Astrocyte (in vitro differentiated cells and primary cell): ENCODE measurements at regions not wholly inside any gene's neighbourhood (a gene's known extent, or its start where the extent isn't known, plus 50 kb on each side); places are given as distances from the start of the nearest gene placed in this dataset.
"Not testable (repeated sequence)": the region's sequence is repeated elsewhere in the genome, so short reads cannot be mapped to it uniquely, and the experiment has no call there.

Source experiments
- DNase-seq: peaks from one replicate; pipeline ENCODE4 v3.0.0-alpha.2; 2010; ENCODE audit warnings: low read depth
- FAIRE-seq: peaks from 2 replicates; lab custom pipeline; 2011; peaks lifted over from hg19 to GRCh38; lab: Jason Lieb, UNC
- H2AFZ ChIP-seq: 2 replicates; pipeline ENCODE4 v1.6.0; 2012; ENCODE audit warnings: low read depth, low read length, inconsistent platforms
- H3K27ac ChIP-seq: 2 replicates; pipeline ENCODE4 v1.5.1; 2011; ENCODE audit warnings: low read depth, low read length, inconsistent platforms
- H3K27me3 ChIP-seq: 2 replicates; pipeline ENCODE4 v1.6.0; 2011; ENCODE audit warnings: low read length, inconsistent platforms; ENCODE audit not compliant: insufficient read depth
- H3K36me3 ChIP-seq: 2 replicates; pipeline ENCODE4 v1.5.1; 2011; ENCODE audit warnings: low read length, inconsistent platforms; ENCODE audit not compliant: insufficient read depth
- H3K4me1 ChIP-seq: 2 replicates; pipeline ENCODE4 v1.5.1; 2011; ENCODE audit warnings: low read length, inconsistent platforms; ENCODE audit not compliant: insufficient read depth
- H3K4me2 ChIP-seq: 2 replicates; pipeline ENCODE4 v1.6.0; 2012; ENCODE audit warnings: low read length, inconsistent platforms
- H3K4me3 ChIP-seq: 2 replicates; pipeline ENCODE4 v1.5.1; 2011; ENCODE audit warnings: low read depth, mild to moderate bottlenecking, low read length, inconsistent platforms; ENCODE audit not compliant: insufficient read depth
- H3K79me2 ChIP-seq: 2 replicates; pipeline ENCODE4 v1.6.0; 2012; ENCODE audit warnings: mild to moderate bottlenecking, low read length, inconsistent platforms; ENCODE audit not compliant: insufficient read depth
- H3K9ac ChIP-seq: 2 replicates; pipeline ENCODE4 v1.6.0; 2012; ENCODE audit warnings: mild to moderate bottlenecking, low read length, inconsistent platforms
- H3K9me3 ChIP-seq: 2 replicates; pipeline ENCODE4 v1.5.1; 2012; ENCODE audit warnings: low read depth, mild to moderate bottlenecking, low read length, inconsistent platforms; ENCODE audit not compliant: insufficient read depth
- H4K20me1 ChIP-seq: 2 replicates; pipeline ENCODE4 v1.6.0; 2012; ENCODE audit warnings: low read length, inconsistent platforms; ENCODE audit not compliant: insufficient read depth
- H3K27ac Mint-ChIP-seq: one replicate; pipeline ENCODE4 v1.8.0; 2021; ENCODE audit warnings: mild to moderate bottlenecking, mixed read lengths; ENCODE audit not compliant: unreplicated experiment
- H3K27me3 Mint-ChIP-seq: one replicate; pipeline ENCODE4 v1.8.0; 2021; ENCODE audit warnings: low read depth, mixed read lengths; ENCODE audit not compliant: unreplicated experiment
- H3K36me3 Mint-ChIP-seq: one replicate; pipeline ENCODE4 v1.8.0; 2021; ENCODE audit warnings: low read depth, mixed read lengths; ENCODE audit not compliant: unreplicated experiment
- H3K4me1 Mint-ChIP-seq: one replicate; pipeline ENCODE4 v1.8.0; 2021; ENCODE audit warnings: low read depth, mixed read lengths; ENCODE audit not compliant: unreplicated experiment
- H3K4me3 Mint-ChIP-seq: one replicate; pipeline ENCODE4 v1.8.0; 2021; ENCODE audit warnings: mild to moderate bottlenecking, moderate library complexity, mixed read lengths; ENCODE audit not compliant: unreplicated experiment
- H3K9me3 Mint-ChIP-seq: one replicate; pipeline ENCODE4 v1.8.0; 2021; ENCODE audit warnings: mild to moderate bottlenecking, mixed read lengths; ENCODE audit not compliant: unreplicated experiment
- CTCF ChIP-seq: IDR thresholded peaks from 2 replicates; pipeline ENCODE4 v1.5.1; 2011; ENCODE audit warnings: low read depth, mild to moderate bottlenecking, inconsistent platforms, low read length, moderate library complexity; ENCODE audit not compliant: insufficient read depth
- EZH2 ChIP-seq: IDR thresholded peaks from 2 replicates; pipeline ENCODE4 v1.6.1; 2012; ENCODE audit warnings: mild to moderate bottlenecking, low read length, inconsistent platforms; ENCODE audit not compliant: insufficient read depth

- no peak overlapping the region for H2AFZ ChIP-seq
- DNase-seq (no peak), FAIRE-seq (no peak)
- H3K79me2 ChIP-seq, result no peaks in the 10 kb centered on the region
- H3K4me3 ChIP-seq, result no peak overlapping the region
- Mint-ChIP-seq H3K4me1 (no peaks in the 10 kb centered on the region), H3K27me3 (no peaks in the 10 kb centered on the region), H3K9me3 (no peaks in the 10 kb centered on the region), H3K36me3 (no peaks in the 10 kb centered on the region), H3K27ac (no peak overlapping the region), H3K4me3 (no peak overlapping the region)
- peaks cover 2% of the 10 kb centered on the region for H3K27me3 ChIP-seq
- no peaks in the 10 kb centered on the region for H3K36me3 ChIP-seq
- H3K9ac ChIP-seq, result no peak overlapping the region
- no peaks in the 10 kb centered on the region for H3K9me3 ChIP-seq
- no peak for TF ChIP-seq EZH2
- no peak for TF ChIP-seq CTCF
- no peaks in the 10 kb centered on the region for H4K20me1 ChIP-seq
- no peaks in the 10 kb centered on the region for H3K4me1 ChIP-seq
- H3K4me2 ChIP-seq, result no peak overlapping the region
- no peak overlapping the region for H3K27ac ChIP-seq
These were observed 170.6 kb downstream of the FZD1 start for GRCh38 chr7:91434836-91435235.

GRCh38 chr7:91435381-91436059 is 171.3 kb downstream of the FZD1 start:
- TF ChIP-seq EZH2 (no peak), CTCF (no peak)
- DNase-seq, result no peak
- H3K27ac Mint-ChIP-seq, result no peak overlapping the region
- H3K4me3 Mint-ChIP-seq, result no peak overlapping the region
- Histone ChIP-seq H3K36me3 (no peaks in the 10 kb centered on the region), H3K4me3 (no peak overlapping the region), H3K4me1 (no peaks in the 10 kb centered on the region), H3K4me2 (no peak overlapping the region), H4K20me1 (no peaks in the 10 kb centered on the region), H2AFZ (no peak overlapping the region), H3K9ac (no peak overlapping the region), H3K27ac (no peak overlapping the region), H3K79me2 (no peaks in the 10 kb centered on the region), H3K9me3 (no peaks in the 10 kb centered on the region), H3K27me3 (peaks cover 2% of the 10 kb centered on the region)
- no peaks in the 10 kb centered on the region for H3K4me1 Mint-ChIP-seq
- peaks cover 2% of the 10 kb centered on the region for H3K9me3 Mint-ChIP-seq
- FAIRE-seq, result no peak
- no peaks in the 10 kb centered on the region for H3K36me3 Mint-ChIP-seq
- H3K27me3 Mint-ChIP-seq, result no peaks in the 10 kb centered on the region

- no peak for FAIRE-seq
- H3K27me3 ChIP-seq, result peaks cover 2% of the 10 kb centered on the region
- H3K4me2 ChIP-seq, result no peak overlapping the region
- no peaks in the 10 kb centered on the region for H3K4me1 ChIP-seq
- no peak overlapping the region for H3K4me3 Mint-ChIP-seq
- H3K27ac ChIP-seq, result no peak overlapping the region
- peaks cover 7% of the 10 kb centered on the region for H3K9me3 Mint-ChIP-seq
- no peaks in the 10 kb centered on the region for H4K20me1 ChIP-seq
- no peak overlapping the region for H3K4me3 ChIP-seq
- no peak overlapping the region for H2AFZ ChIP-seq
- H3K9ac ChIP-seq, result no peak overlapping the region
- no peaks in the 10 kb centered on the region for H3K9me3 ChIP-seq
- no peak for TF ChIP-seq EZH2
- TF ChIP-seq CTCF, result no peak
- no peaks in the 10 kb centered on the region for H3K27me3 Mint-ChIP-seq
- H3K4me1 Mint-ChIP-seq, result no peaks in the 10 kb centered on the region
- no peak overlapping the region for H3K27ac Mint-ChIP-seq
- no peaks in the 10 kb centered on the region for H3K36me3 ChIP-seq
- no peaks in the 10 kb centered on the region for H3K79me2 ChIP-seq
- H3K36me3 Mint-ChIP-seq, result no peaks in the 10 kb centered on the region
- DNase-seq, result no peak
These were observed 172.4 kb downstream of the FZD1 start for GRCh38 chr7:91436655-91437054.

GRCh38 chr7:91440198-91440597 is 176.0 kb downstream of the FZD1 start:
- DNase-seq, H3K4me1 ChIP-seq, H3K27ac Mint-ChIP-seq, H3K4me2 ChIP-seq, H3K4me3 ChIP-seq, H3K36me3 Mint-ChIP-seq, H3K4me3 Mint-ChIP-seq, H2AFZ ChIP-seq, H3K9me3 ChIP-seq, H3K9ac ChIP-seq, H3K27me3 ChIP-seq, H3K36me3 ChIP-seq, H3K27ac ChIP-seq, H3K27me3 Mint-ChIP-seq, H3K9me3 Mint-ChIP-seq, H3K4me1 Mint-ChIP-seq, FAIRE-seq, H4K20me1 ChIP-seq, H3K79me2 ChIP-seq: not testable (repeated sequence)
